GM19328 (cell line): ENCODE measurements at regions not wholly inside any gene's neighbourhood (a gene's known extent, or its start where the extent isn't known, plus 50 kb on each side); places are given as distances from the start of the nearest gene placed in this dataset.
A peak's percentile ranks its signal among the peaks of the same experiment; 100 is the strongest.

Experiments used
- ATAC-seq: cut with Tn5 transposase; IDR thresholded peaks from one replicate; pipeline ENCODE4 v1.9.1; 2021; ENCODE audit warnings: mild to moderate bottlenecking, moderate library complexity; ENCODE audit not compliant: unreplicated experiment

DNA sequence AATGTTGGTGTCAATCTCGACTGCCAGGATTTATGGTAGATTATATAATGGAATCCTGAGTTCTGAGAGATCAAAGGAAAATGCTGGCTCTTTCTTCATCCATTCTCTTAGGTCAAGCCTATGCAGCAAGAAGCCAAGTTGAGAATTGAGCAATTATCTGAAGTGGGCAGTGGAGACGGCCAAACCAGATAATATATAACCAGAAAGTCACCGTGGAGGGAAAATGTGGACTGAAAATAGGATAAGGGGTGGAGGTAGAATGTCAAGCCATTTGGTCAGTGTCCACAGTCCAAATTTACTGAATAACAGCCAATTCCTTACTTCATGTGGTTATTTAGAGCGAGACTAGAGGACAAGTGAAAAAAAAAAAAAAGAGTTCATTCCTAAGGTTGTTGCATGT is 107.8 kb upstream of the ESR1 start:
- no peak for ATAC-seq

DNA sequence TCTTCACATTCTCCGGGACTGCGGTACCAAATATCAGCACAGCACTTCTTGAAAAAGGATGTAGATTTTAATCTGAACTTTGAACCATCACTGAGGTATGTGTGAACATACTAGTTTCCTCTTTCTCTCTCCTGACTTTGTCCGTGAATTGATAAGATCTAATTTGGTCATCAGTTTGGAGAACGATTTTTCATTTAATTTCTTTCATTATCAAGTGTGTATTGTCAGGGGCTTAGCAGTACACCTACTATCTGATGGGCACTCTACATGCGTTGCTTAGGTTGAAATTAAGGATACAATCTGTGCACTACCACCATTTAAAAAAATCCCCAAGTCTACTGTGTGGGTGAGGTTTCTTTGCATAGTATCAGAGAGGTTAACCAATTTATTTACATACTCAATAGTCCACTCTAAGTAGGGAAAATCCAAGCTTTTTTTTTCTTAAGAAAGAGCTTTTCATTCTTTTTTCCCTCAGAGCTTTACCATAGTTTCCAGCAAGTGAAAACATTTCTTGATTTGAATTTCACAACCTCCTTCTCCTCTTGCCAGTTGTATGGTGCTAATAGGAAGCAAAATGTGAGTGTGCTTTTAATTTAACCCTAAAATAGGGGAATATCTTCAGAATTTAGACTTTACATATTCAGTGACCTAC is 105.4 kb upstream of the ESR1 start:
- peak; percentile 85 for ATAC-seq

DNA sequence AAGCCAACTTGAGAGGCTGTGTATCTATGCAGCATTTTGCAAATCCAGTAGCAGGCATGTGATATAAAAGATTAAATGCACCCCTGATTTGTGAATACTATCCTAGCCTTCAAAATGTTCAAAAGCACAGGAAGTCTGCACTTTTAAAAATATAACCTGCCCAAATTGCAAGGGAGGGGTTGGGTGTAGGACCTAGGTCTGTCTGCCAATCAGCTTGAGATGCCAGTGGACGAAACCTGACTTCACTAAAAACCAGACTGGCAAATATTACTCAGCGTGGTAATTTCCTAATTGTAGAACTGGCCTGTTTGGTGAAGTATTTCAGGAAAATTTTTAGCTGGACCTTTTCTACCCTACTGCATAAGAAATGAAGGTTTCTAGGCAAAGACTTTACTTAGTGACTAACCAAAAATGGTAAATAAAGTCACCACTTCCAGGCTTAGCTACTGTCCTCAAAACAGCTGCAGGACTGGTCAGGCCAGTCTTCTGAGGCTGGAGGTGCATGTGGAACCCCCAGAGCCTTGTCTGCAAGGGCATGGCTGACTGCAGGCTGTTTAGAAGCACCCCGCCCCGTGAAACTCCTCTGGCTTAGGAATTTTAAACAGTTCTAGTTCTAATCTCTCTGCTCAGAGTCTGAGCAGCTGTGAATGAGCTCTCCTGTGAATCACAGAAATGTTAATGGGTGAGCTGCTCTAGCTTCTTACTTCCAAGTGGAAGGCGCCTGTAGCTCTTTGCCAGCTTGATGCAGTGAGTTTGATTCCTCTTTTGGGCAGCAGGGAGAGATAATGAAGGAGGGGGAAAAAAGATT is 104.4 kb upstream of the ESR1 start:
- peak; percentile 34 for ATAC-seq

DNA sequence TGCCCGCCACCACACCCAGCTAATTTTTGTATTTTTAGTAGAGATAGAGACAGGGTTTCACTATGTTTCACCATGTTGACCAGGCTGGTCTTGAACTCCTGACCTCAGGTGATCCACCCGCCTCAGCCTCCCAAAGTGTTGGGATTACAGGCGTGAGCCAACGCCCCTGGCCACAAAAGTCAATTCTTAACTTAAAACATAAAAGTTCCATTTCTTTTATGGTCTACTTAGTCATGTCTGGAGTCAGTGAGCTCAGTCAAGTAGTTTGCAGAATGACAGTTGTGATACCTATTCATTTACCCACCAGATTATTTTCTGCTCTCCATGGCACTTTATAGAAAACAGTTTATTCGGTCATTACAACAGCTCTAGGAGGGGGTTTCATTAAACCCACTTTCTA is 103.1 kb upstream of the ESR1 start:
- no peak for ATAC-seq

DNA sequence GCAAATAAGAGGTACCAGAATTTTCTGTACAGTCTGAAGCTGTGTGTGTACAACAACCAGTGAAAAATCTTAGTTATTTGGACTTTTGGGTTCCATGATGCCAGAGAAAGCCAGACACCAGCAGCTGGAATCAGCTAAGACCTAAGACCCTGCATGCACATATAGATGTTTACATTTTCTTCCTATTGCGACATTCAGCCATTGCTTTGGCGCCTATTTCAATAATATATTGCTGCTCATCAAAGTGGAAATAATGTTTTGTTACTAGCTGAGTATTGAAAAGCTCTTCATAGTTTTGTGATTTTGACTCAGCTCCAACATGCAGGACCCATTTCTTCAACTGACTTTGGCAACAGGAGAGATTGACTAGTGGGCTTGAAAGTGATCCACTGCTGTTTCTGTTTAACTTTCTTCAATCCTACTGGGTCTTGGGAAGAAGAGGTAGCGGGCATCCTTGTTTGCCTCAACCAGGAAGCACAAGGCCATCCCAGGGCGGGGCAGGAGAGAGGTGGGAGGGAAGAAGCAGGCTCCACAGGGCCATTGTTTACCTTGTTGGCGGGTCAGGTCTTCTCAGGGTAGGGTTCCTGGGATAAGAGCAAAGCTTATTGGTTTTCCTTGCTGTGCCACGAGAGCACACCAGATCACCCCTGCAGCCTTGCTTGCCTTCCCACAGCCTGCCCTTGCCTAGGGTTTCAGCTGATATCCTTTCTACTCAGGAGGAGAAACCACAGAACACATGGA is 101.3 kb upstream of the ESR1 start:
- ATAC-seq = no peak

DNA sequence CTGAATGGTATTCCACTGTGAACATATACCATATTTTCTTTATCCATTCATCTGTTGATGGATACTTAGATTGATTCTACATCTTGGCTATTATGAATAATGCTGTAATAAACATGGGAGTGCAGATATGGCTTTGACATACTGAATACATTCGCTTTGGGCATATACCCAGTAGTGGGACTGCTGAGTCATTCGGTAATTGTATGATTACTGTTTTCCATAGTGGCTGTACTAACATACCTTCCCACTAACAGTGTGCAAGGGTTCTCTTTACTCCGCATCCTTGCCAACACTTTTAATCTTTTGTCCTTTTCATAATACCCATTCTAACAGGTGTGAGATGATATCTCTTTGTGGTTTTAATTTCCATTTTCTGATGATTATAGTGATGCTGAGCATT is 98.2 kb upstream of the ESR1 start:
- ATAC-seq = no peak

DNA sequence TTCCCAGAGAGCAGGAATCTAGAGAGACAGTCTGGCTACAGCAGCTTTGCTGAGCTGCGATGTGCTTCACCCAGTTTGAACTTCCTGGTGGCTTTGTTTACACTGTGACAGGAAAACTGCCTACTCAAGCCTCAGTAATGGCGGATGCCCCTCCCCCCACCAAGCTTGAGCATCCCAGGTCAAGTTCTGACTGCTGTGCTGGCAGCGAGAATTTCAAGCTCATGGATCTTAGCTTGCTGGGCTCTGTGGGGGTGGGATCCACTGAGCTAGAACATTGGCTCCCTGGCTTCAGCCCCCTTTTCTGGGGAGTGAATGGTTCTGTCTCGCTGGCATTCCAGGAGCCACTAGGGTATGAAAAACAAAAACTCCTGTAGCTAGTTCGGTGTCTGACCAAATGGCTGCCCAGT is 91.0 kb upstream of the ESR1 start:
- ATAC-seq = no peak

DNA sequence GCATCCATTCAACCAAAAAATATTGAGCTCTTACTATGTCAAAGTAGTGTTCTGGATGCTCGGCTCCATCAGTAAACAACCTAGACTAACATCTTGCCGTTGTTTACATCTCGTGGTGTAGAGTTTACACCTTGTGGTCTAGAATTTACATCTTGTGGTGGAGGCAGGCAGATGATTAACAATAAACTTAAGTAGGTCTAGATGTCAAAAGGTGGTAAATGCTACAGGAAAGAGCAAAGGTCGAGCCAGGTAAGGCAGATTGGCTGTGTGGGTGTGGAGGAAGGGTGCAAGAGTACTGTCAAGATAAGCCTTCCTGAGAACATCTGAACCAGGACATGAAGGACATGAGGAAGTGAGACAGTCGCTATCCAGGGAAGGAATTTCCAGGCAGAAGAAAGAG is 88.4 kb upstream of the ESR1 start:
- ATAC-seq = no peak

DNA sequence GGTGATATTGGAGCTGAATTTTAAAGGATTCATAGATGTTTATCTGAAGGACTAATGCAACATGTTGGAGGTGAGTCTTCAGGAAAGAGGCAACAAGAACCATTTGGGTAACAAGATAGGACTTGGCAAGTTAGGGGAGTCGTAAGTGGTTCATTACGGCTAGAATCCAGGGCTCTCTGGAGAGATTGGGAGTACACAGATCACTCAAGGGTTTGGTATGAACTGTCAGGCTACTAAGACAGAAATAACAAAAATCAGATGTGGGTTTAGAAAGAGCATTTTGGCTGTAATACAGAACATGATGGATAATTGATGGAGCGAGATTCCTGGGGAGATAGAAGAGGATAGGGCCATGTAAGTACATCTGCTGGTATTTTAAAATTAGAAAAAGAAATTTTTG is 86.3 kb upstream of the ESR1 start:
- no peak for ATAC-seq

DNA sequence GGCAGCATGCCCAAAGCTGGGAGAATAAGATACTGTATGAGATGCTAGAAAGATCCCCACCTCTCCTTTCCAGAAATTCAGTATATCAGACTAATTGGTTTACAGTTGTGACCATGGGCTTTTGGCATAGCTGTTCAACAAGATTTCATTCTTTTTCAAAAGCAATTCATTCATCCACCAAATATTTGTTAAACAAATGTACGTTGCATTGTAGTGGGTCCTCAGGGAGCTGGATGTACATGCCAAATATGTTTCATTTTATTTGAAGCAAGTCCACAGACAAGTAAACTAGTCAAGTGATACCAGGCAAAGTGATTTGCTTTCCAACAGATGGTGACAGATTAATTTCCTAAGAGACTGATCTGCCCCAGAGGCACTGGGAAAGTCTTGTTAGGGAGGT is 85.8 kb upstream of the ESR1 start:
- no peak for ATAC-seq

DNA sequence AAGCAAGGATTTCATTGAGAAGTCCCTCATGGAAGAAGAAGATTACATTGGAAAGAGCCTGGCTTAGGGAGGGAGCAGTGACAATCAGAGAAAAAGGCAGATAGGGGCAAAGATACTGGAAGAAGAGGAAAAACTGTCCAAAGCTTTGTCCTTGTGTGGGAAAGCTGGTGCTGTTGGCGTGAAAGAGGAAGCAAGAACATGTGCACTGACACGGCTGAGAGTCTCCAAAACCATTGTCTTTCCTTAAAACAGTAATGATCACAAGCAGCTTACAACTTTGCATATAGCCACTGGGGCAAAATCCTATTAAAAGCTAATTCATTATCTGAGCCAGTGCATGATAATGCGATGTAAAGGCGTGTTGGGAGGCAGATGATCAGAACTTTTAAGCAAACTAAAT is 85.1 kb upstream of the ESR1 start:
- ATAC-seq = no peak

DNA sequence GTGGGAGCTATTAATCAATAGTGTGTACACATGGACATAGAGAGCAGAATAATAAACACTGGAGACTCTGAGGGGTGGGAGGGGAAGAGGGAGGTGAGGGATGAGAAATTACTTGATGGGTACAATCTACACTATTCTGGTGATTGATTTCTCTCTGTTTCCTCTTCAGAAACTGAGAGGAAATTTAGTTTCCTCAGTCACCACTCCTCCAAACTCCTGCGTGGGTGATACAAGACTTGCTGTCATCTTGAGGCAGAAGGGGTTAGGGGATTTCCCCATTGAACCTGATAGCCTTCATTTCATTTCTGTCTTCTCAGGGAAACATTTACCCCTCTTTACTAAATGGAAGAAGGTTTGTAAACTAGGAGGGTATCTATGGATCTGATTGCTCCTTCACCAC is 84.3 kb upstream of the ESR1 start:
- peak; percentile 79 for ATAC-seq

DNA sequence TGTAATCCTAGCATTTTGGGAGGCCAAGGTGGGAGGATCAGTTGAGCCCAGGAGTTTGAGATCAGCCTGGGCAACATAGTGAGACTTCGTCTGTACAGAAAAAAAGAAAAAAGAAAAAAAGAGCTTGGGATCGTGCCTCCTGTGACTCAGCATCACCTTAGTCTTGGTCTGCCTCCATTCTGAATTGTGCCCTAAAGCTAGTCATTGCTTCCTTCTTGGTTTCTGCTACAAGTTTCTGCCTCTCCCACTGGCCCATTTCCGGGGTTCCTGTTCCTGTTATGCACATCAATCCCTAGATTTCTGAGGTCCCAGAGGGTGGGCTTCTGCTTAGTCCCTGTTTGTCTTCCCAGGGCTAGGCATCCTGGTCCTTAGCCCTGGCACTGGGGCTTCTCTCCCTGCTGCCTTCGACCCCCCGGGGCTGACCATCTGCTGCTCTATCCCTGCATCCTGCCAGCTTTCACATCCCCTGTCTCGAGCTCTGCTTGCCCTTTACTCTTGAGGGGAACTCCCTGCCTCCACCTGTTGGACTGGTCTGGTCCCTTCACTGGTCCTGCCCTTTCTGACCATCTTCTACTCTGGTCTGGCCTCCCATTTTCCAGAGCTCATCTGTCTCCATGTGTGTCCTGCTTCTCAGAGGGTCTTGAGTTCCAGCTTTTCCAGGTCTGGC is 77.5 kb upstream of the ESR1 start:
- ATAC-seq = no peak

DNA sequence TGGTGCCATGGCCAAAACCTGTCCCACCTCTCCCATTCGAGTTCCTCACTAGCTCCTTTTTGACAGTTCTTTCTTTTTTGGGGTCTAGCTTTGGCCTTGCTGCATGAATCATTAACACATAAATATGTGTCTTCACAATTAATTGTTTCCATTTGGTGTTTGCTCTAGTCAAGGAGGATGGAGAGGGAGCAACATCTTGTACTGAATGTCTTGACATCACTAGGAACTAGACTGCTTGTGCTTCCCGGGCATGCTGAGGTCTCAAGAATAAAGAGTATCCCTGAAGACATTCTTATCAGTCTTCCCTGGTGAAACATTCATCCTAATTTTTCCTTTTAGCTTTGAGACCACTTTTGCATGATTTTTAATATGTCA is 77.0 kb upstream of the ESR1 start:
- no peak for ATAC-seq

DNA sequence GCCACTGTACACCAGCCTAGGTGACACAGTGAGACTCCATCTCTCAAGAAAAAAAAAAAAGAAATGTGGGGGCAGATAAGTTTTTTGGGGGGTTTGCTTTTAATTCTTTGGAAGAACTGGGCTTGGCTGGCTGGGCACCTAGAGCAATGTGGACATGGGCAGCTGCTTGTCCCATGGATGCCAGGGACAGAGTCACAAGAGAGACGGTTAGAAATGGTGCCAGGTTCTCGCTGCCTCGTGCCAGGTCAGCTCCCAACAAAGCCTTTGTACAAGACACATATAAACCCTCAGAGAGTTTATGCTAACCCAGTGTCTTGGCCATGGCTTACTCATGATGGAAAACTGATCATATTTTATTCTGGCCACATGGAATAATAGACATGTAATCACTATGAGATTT is 76.2 kb upstream of the ESR1 start:
- no peak for ATAC-seq

DNA sequence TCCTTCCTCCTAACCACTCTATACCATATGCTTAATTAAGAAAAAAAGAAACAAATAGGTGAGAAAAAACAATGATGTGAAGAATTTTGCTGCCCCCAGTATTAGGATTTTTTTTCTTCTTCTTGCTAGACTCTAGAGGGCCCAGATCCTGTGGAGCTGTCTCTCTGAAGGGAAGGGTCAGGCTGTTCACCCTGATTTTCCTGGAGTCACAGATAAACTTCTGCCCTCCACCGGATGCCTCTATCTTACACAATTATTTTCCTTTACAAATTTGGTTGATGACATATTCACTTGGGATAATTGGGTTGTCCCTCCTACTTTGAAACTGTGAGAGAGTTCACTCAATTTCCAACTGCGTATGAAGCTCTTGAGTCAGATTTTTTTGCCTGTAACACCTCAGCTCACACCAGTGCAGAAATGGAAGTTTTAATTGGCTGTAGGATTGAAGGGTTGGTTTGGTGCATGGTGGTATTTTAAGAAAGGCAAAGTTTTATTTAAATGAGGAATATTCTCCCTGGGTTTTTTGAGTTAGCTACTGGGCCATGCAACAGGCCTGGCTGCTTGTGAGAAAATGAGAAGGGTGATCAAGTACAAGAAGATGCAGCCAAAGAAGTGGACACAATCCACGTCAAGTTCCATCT is 73.7 kb upstream of the ESR1 start:
- ATAC-seq = no peak

DNA sequence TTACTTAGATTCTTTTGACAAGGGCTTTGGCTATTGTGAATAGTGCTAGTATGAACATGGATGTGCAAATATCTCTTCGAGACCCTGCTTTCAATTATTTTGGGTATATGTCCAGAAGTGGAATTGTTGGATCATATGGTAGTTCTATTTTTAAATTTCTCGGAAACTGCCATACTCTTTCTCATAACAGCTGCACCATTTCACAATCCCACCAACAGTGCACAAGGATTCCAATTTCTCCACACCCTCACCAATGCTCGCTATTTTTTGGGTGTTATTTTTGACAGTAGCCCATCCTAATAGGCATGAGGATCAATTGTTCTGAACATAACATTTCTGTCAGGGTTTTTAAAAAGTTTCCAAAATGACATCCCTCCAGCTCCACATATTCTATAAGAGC is 69.2 kb upstream of the ESR1 start:
- ATAC-seq = no peak

DNA sequence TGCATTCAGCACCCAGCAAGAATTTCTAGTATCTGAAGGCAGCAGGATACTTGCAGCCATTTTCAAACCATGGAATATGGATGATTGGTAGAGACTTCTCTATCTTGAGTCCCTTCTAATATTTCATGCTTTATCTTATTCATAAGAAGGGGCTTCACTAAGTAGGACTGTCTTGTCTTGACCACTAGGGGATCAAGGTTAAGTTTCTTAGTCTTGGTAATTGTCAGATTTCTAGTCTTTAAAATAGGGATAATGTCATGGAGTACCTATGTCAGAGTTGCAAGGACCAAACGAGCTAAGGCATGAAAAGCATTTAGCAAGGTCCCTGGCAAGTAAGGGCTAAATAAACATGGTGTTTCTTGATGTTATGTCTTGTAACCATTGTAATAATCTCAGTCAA is 68.5 kb upstream of the ESR1 start:
- ATAC-seq = no peak

DNA sequence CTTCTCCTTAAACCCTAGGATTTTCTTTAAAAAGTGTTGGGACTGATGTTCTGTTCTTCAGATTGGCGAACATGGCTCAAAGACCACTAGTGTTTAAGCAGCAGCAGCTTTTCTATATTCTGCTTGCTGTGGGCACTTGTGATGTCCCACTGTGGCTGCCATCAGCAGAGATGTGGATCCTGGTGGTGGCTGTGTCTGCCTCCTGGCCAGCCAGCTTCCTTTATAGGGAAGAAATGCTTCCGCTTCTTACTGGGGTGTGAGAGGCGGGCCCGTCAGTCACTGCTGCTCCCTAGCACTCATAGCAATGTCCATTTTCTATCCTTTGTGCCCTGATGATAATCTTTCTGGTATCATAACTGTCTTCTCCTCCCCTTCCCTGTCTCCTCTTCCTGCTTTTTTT is 66.7 kb upstream of the ESR1 start:
- no peak for ATAC-seq

DNA sequence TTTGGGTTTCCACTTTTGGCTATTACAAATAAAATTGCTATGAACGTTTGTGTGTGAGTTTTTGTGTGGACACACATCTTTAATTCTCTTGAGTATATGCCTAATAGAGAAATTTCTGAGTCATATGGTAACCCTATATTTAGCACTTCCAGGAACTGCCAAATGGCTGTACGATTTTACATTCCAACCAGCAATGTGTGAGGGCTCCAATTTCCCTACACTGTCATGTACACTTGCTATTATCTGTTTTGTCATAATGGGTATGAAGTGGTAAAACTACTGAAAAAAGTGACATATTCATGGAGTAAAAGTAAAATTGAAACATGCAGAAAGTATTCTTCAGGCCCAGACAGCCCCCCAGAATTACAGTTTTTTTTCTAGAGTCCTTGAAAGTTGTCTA is 59.6 kb upstream of the ESR1 start:
- ATAC-seq = no peak

DNA sequence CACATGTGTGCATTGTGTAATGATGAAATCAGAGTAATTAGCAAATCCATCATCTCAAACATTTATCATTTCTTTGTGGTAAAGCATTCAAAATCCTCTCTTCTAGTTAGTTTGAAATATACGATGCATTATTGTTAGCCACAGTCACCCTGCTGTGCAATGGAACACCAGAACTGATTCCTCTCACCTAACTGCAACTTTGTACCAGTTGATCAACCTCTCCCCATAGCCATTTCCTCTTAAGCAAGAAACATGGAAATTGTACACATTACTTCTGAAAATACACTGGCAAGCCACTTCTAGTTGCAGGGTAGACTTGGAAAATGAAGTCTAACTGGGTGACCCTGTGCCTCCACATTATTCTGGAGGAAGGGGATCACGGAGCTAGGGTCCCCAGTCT is 58.1 kb upstream of the ESR1 start:
- ATAC-seq = no peak
